ENCODE measurements at regions not wholly inside any gene's neighbourhood (a gene's known extent, or its start where the extent isn't known, plus 50 kb on each side); places are given as distances from the start of the nearest gene placed in this dataset.

- no peak overlapping the region for H2AFZ ChIP-seq (ENCODE audit: low read depth, low read length)
- no peak overlapping the region for H3K4me2 ChIP-seq (ENCODE audit: insufficient read depth, low read length)
- H3K9me1 ChIP-seq (replicated peaks; ENCODE audit: control insufficient read depth, extremely low read depth, insufficient read depth, low read length): no peaks in the 10 kb centered on the region
- dilution Hi-C loops (cut with MboI; ENCODE audit: extremely low pct_ligation_motif_present, low sequenced_read_pairs): no loop called here
- H3K79me2 ChIP-seq (ENCODE audit: control insufficient read depth, insufficient read depth, low read length): no peaks in the 10 kb centered on the region
- ChIA-PET POLR2A (no interaction called here), CTCF (no interaction called here)
- BruUV-seq (replicated peaks): no TSS peak
- no peak overlapping the region for H3K4me3 ChIP-seq (replicated peaks in 1 of 3; ENCODE audit: insufficient read depth in 1 of 3, low read depth in 1 of 3, low read length in 3 of 3)
- FAIRE-seq (no peak), DNase-seq (ENCODE audit: low read depth, low spot score) (no peak)
- no peak overlapping the region for H3K9ac ChIP-seq (replicated peaks; ENCODE audit: extremely low read depth, insufficient read depth, low read length)
- H3K9me3 ChIP-seq (replicated peaks; ENCODE audit: control insufficient read depth, insufficient read depth, low read length): no peaks in the 10 kb centered on the region
- no peak overlapping the region for H3K27ac ChIP-seq (ENCODE audit: insufficient read depth, low read depth, low read length)
- H4K20me1 ChIP-seq (replicated peaks; ENCODE audit: control insufficient read depth, extremely low read depth, insufficient read depth, low read length): no peaks in the 10 kb centered on the region
- H3K27me3 ChIP-seq (ENCODE audit: control insufficient read depth in 2 of 2, insufficient read depth in 2 of 2, low read length in 2 of 2): no peaks in the 10 kb centered on the region
- no peaks in the 10 kb centered on the region for H3K4me1 ChIP-seq (ENCODE audit: control insufficient read depth, extremely low read depth, insufficient read depth, low read length)
- no peaks in the 10 kb centered on the region for H3K36me3 ChIP-seq (ENCODE audit: control insufficient read depth in 2 of 2, extremely low read depth in 1 of 2, insufficient read depth in 2 of 2, low read length in 2 of 2)
- intact Hi-C loops (cut with micrococcal nuclease): no loop called here
- TF ChIP-seq FOS (IDR thresholded peaks at IDR 0.05; ENCODE audit: borderline replicate concordance, insufficient read depth, low read length) (no peak), GATA2 (IDR thresholded peaks at IDR 0.05; ENCODE audit: insufficient read depth, insufficient read length, low read depth, low read length) (no peak), JUN (IDR thresholded peaks at IDR 0.05; ENCODE audit: borderline replicate concordance, insufficient read depth, insufficient read length, low read depth) (no peak), CTCF (IDR thresholded peaks at IDR 0.05; ENCODE audit: extremely low read depth in 1 of 2, insufficient read depth in 1 of 2, low read depth in 1 of 2, low read length in 2 of 2) (no peak), MYC (IDR thresholded peaks at IDR 0.05; ENCODE audit: low read depth, low read length) (no peak), MAX (IDR thresholded peaks at IDR 0.05; ENCODE audit: insufficient read depth, insufficient read length) (no peak), POLR2A (IDR thresholded peaks at IDR 0.05; ENCODE audit: low read depth, low read length) (no peak)
Observed at GRCh38 chr7:88600695-88601094, 158.8 kb upstream of the ZNF804B start.

- CTCF ChIA-PET: no interaction called here
- FAIRE-seq: no peak
- POLR2A ChIA-PET: no interaction called here
Observed at GRCh38 chr7:88599528-88599927, 160.0 kb upstream of the ZNF804B start.

More at GRCh38 chr7:88599528-88599927, 160.0 kb upstream of the ZNF804B start:
- no peak overlapping the region for H3K27ac ChIP-seq (ENCODE audit: insufficient read depth, low read depth, low read length)
- H3K4me3 ChIP-seq (replicated peaks in 1 of 3; ENCODE audit: insufficient read depth in 1 of 3, low read depth in 1 of 3, low read length in 3 of 3): no peak overlapping the region
- BruUV-seq (replicated peaks): no TSS peak
- no peaks in the 10 kb centered on the region for H3K79me2 ChIP-seq (ENCODE audit: control insufficient read depth, insufficient read depth, low read length)
- dilution Hi-C loops (cut with MboI; ENCODE audit: extremely low pct_ligation_motif_present, low sequenced_read_pairs): no loop called here
- H4K20me1 ChIP-seq (replicated peaks; ENCODE audit: control insufficient read depth, extremely low read depth, insufficient read depth, low read length): no peaks in the 10 kb centered on the region
- no peak overlapping the region for H2AFZ ChIP-seq (ENCODE audit: low read depth, low read length)
- no peaks in the 10 kb centered on the region for H3K27me3 ChIP-seq (ENCODE audit: control insufficient read depth in 2 of 2, insufficient read depth in 2 of 2, low read length in 2 of 2)
- TF ChIP-seq GATA2 (IDR thresholded peaks at IDR 0.05; ENCODE audit: insufficient read depth, insufficient read length, low read depth, low read length) (no peak), MYC (IDR thresholded peaks at IDR 0.05; ENCODE audit: low read depth, low read length) (no peak), JUN (IDR thresholded peaks at IDR 0.05; ENCODE audit: borderline replicate concordance, insufficient read depth, insufficient read length, low read depth) (no peak), MAX (IDR thresholded peaks at IDR 0.05; ENCODE audit: insufficient read depth, insufficient read length) (no peak), EZH2 (IDR thresholded peaks at IDR 0.05; ENCODE audit: borderline replicate concordance, low read depth, low read length, severe bottlenecking) (no peak), POLR2A (IDR thresholded peaks at IDR 0.05; ENCODE audit: low read depth, low read length) (no peak), POLR2AphosphoS5 (IDR thresholded peaks at IDR 0.05; ENCODE audit: insufficient read depth, low read depth, low read length) (no peak)
- H3K4me1 ChIP-seq (ENCODE audit: control insufficient read depth, extremely low read depth, insufficient read depth, low read length): no peaks in the 10 kb centered on the region
- DNase-seq (ENCODE audit: low read depth, low spot score): no peak
- no peaks in the 10 kb centered on the region for H3K36me3 ChIP-seq (ENCODE audit: control insufficient read depth in 2 of 2, extremely low read depth in 1 of 2, insufficient read depth in 2 of 2, low read length in 2 of 2)
- intact Hi-C loops (cut with micrococcal nuclease): no loop called here
- H3K9me1 ChIP-seq (replicated peaks; ENCODE audit: control insufficient read depth, extremely low read depth, insufficient read depth, low read length): no peaks in the 10 kb centered on the region
- no peaks in the 10 kb centered on the region for H3K9me3 ChIP-seq (replicated peaks; ENCODE audit: control insufficient read depth, insufficient read depth, low read length)
- no peak overlapping the region for H3K9ac ChIP-seq (replicated peaks; ENCODE audit: extremely low read depth, insufficient read depth, low read length)
- H3K4me2 ChIP-seq (ENCODE audit: insufficient read depth, low read length): no peak overlapping the region
